Spleen (tissue), 3 donors: ENCODE measurements at regions not wholly inside any gene's neighbourhood (a gene's known extent, or its start where the extent isn't known, plus 50 kb on each side); places are given as distances from the start of the nearest gene placed in this dataset.

Experiments used
- POLR2A ChIP-seq, 3 donors: fragments of 450-650 bp; IDR thresholded peaks; one replicate each; pipeline ENCODE4 v1.5.1; 2017; ENCODE audit warnings: antibody characterized with exemption in 3 of 3, mild to moderate bottlenecking in 1 of 3
- POLR2AphosphoS5 ChIP-seq, 3 donors: sonication (generic); formaldehyde crosslinking; IDR thresholded peaks; one replicate each; pipeline ENCODE4 v1.5.1; 2017; ENCODE audit warnings: antibody characterized with exemption in 3 of 3

DNA sequence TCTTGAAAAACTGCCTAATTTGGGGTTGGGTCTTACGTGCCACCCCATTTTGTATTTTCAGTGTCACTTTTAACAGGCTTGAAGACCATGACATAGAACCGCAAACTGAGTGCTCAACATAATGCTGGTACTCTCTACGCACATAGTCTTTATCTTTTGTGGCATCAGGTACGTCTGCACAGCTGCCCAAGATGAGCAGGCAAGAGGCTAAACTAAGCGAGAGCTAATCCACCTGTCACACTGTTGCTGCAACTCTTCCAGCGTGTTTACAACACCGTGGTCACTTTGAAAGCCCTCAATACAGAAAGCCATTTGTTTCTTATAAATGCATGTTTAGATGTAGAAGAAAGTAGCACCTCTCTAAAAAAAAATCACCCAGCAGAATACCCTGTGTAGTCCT lies 270.0 kb upstream of the TCF4 start:
- TF ChIP-seq POLR2A (IDR thresholded peaks at IDR 0.05) (no peak), POLR2AphosphoS5 (IDR thresholded peaks at IDR 0.05) (no peak)
